Endothelial cell of umbilical vein (primary cell): ENCODE measurements at regions not wholly inside any gene's neighbourhood (a gene's known extent, or its start where the extent isn't known, plus 50 kb on each side); places are given as distances from the start of the nearest gene placed in this dataset.

Source experiments
- BruUV-seq: library from RNA; stranded (reverse); fragments of 400-500 nt; replicated peaks from 2 replicates; lab custom pipeline; 2021; lab: Mats Ljungman, UMichigan
- CTCF ChIA-PET: fragments of 300-600, 350-600 bp; sonication (Branson Sonifier 250); formaldehyde crosslinking; loops from one replicate; lab custom pipeline; 2021; ENCODE audit warnings: antibody characterized with exemption, inconsistent platforms; lab: Charles Lee
- POLR2A ChIA-PET: fragments of 300-600, 350-600 bp; sonication (Branson Sonifier 250); formaldehyde crosslinking; loops from one replicate; lab custom pipeline; 2021; ENCODE audit warnings: antibody characterized with exemption, inconsistent platforms; lab: Charles Lee
- DNase-seq: peaks from one replicate; pipeline ENCODE4 v3.0.0-alpha.2; 2011; ENCODE audit warnings: low read depth, low spot score
- FAIRE-seq: peaks from 2 replicates; lab custom pipeline; 2011; peaks lifted over from hg19 to GRCh38; lab: Jason Lieb, UNC
- H2AFZ ChIP-seq: 2 replicates; pipeline ENCODE4 v1.6.0; 2012; ENCODE audit warnings: low read depth, low read length, control low read depth, inconsistent platforms
- H3K27ac ChIP-seq: 2 replicates; pipeline ENCODE4 v1.5.1; 2011; ENCODE audit warnings: low read depth, mild to moderate bottlenecking, control low read depth, low read length, moderate library complexity; ENCODE audit not compliant: insufficient read depth
- H3K27me3 ChIP-seq, 2 experiments: 2 replicates each; pipeline versions ENCODE4 v1.6.0 to v1.6.1; 2011; ENCODE audit warnings: low read length in 2 of 2, mixed read lengths in 1 of 2; ENCODE audit not compliant: control insufficient read depth in 2 of 2, insufficient read depth in 2 of 2
- H3K36me3 ChIP-seq, 2 experiments: 2 replicates in 1 of 2; 3 replicates in 1 of 2; pipeline ENCODE4 v1.5.1; 2011; ENCODE audit warnings: low read length in 2 of 2, mild to moderate bottlenecking in 1 of 2, moderate library complexity in 1 of 2; ENCODE audit not compliant: control insufficient read depth in 2 of 2, insufficient read depth in 2 of 2; ENCODE audit errors: extremely low read depth in 1 of 2
- H3K4me1 ChIP-seq: 3 replicates; pipeline ENCODE4 v1.5.1; 2011; ENCODE audit warnings: mild to moderate bottlenecking, low read length; ENCODE audit not compliant: control insufficient read depth, insufficient read depth; ENCODE audit errors: extremely low read depth
- H3K4me2 ChIP-seq: 2 replicates; pipeline ENCODE4 v1.6.1; 2011; ENCODE audit warnings: low read length, control low read depth, mixed read lengths; ENCODE audit not compliant: insufficient read depth
- H3K4me3 ChIP-seq, 3 experiments: fragments of 200-600 bp in 1 of 3; sonication (generic), shearing (Covaris generic) in 1 of 3; replicated peaks in 1 of 3; 2 replicates each; pipeline ENCODE4 v1.5.1; 2011 to 2016; ENCODE audit warnings: control low read depth in 3 of 3, low read length in 3 of 3, mild to moderate bottlenecking in 2 of 3, inconsistent platforms in 1 of 3, low read depth in 1 of 3, moderate library complexity in 1 of 3; ENCODE audit not compliant: insufficient read depth in 1 of 3
- H3K79me2 ChIP-seq: 2 replicates; pipeline ENCODE4 v1.6.0; 2012; ENCODE audit warnings: low read length, inconsistent platforms; ENCODE audit not compliant: control insufficient read depth, insufficient read depth
- H3K9ac ChIP-seq: replicated peaks from 2 replicates; pipeline ENCODE3; 2011; ENCODE audit warnings: low read length, control low read depth; ENCODE audit not compliant: insufficient read depth; ENCODE audit errors: extremely low read depth
- H3K9me1 ChIP-seq: replicated peaks from 3 replicates; pipeline ENCODE4 v1.6.0; 2011; ENCODE audit warnings: mild to moderate bottlenecking, low read length; ENCODE audit not compliant: control insufficient read depth, insufficient read depth; ENCODE audit errors: extremely low read depth
- H3K9me3 ChIP-seq: replicated peaks from 2 replicates; pipeline ENCODE4 v1.5.1; 2012; ENCODE audit warnings: low read length, inconsistent platforms; ENCODE audit not compliant: control insufficient read depth, insufficient read depth
- H4K20me1 ChIP-seq: replicated peaks from 2 replicates; pipeline ENCODE3; 2011; ENCODE audit warnings: mild to moderate bottlenecking, low read length; ENCODE audit not compliant: control insufficient read depth, insufficient read depth; ENCODE audit errors: extremely low read depth
- EZH2 ChIP-seq: IDR thresholded peaks from 2 replicates; pipeline ENCODE4 v1.6.1; 2012; ENCODE audit warnings: borderline replicate concordance, low read depth, mild to moderate bottlenecking, moderate library complexity, low read length, inconsistent platforms; ENCODE audit not compliant: severe bottlenecking
- FOS ChIP-seq: IDR thresholded peaks from 2 replicates; pipeline ENCODE4 v1.6.1; 2011; ENCODE audit warnings: mild to moderate bottlenecking, low read length, moderate library complexity, borderline replicate concordance; ENCODE audit not compliant: insufficient read depth
- GATA2 ChIP-seq: IDR thresholded peaks from 2 replicates; pipeline ENCODE4 v1.7.0; 2011; ENCODE audit warnings: low read depth, mild to moderate bottlenecking, moderate library complexity, mixed read lengths, low read length; ENCODE audit not compliant: insufficient read length, insufficient read depth
- JUN ChIP-seq: IDR thresholded peaks from 2 replicates; pipeline ENCODE4 v1.6.1; 2011; ENCODE audit warnings: borderline replicate concordance, low read depth; ENCODE audit not compliant: insufficient read length, insufficient read depth
- MAX ChIP-seq: IDR thresholded peaks from 2 replicates; pipeline ENCODE4 v1.6.1; 2011; ENCODE audit not compliant: insufficient read depth, insufficient read length
- MYC ChIP-seq: IDR thresholded peaks from one replicate; pipeline ENCODE4 v1.6.1; 2011; ENCODE audit warnings: mild to moderate bottlenecking, low read depth, low read length
- POLR2A ChIP-seq: IDR thresholded peaks from 2 replicates; pipeline ENCODE4 v1.6.1; 2012; ENCODE audit warnings: low read depth, mild to moderate bottlenecking, control low read depth, low read length
- POLR2AphosphoS5 ChIP-seq: IDR thresholded peaks from 2 replicates; pipeline ENCODE4 v1.6.1; 2012; ENCODE audit warnings: low read depth, mild to moderate bottlenecking, control low read depth, low read length, moderate library complexity; ENCODE audit not compliant: insufficient read depth
- dilution Hi-C: fragments of 300-500 bp; cut with MboI; formaldehyde crosslinking; loops from one replicate; pipeline ENCODE4 v1.15.0; 2019; ENCODE audit warnings: low sequenced_read_pairs; ENCODE audit not compliant: extremely low pct_ligation_motif_present
- intact Hi-C: fragments of 100-400 bp; cut with micrococcal nuclease; formaldehyde crosslinking; loops from one replicate; pipeline ENCODE4 v1.10.0; 2022
- TF ChIP-seq, protein P1 (sequence below), 2 donors: IDR thresholded peaks; 1 replicate in 1 of 2; 2 replicates in 1 of 2; pipeline ENCODE4 v1.5.1; 2011; ENCODE audit warnings: low read length in 2 of 2, mild to moderate bottlenecking in 2 of 2, moderate library complexity in 2 of 2, control low read depth in 1 of 2, inconsistent platforms in 1 of 2, low read depth in 1 of 2; ENCODE audit not compliant: insufficient read depth in 1 of 2; ENCODE audit errors: extremely low read depth in 1 of 2

DNA sequence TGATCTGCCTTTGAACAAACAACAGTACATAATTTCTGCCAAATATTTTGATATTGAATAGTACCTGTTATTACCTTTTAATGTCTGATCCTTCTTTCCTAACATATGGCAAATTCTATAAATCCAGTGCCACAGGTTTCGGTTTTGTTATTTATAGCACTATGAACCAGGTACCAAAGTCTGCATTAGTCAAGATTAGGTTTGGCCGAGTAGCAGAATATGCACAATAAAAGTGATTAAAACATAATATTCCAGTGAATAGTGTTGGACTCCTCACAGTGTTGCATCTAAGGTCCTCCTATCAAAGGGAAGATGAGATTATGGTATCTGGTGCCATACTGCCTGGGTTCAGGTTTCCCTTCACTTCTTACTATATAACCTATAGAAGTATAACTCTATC is 599.0 kb downstream of the ZPLD1 start:
- Histone ChIP-seq H4K20me1 (no peaks in the 10 kb centered on the region), H3K27ac (no peak overlapping the region), H3K79me2 (no peaks in the 10 kb centered on the region), H3K4me3 (no peak overlapping the region), H3K27me3 (no peaks in the 10 kb centered on the region), H3K9me3 (no peaks in the 10 kb centered on the region), H3K9ac (no peak overlapping the region), H3K9me1 (no peaks in the 10 kb centered on the region), H3K36me3 (no peaks in the 10 kb centered on the region), H3K4me1 (no peaks in the 10 kb centered on the region), H3K4me2 (no peak overlapping the region), H2AFZ (no peak overlapping the region)
- DNase-seq = no peak
- ChIA-PET CTCF (no interaction called here), POLR2A (no interaction called here)
- dilution Hi-C loops = no loop called here
- FAIRE-seq = no peak
- TF ChIP-seq FOS (no peak), GATA2 (no peak), MYC (no peak), POLR2AphosphoS5 (no peak), EZH2 (no peak), JUN (no peak), MAX (no peak), POLR2A (no peak)
- TF ChIP-seq, protein P1, sequence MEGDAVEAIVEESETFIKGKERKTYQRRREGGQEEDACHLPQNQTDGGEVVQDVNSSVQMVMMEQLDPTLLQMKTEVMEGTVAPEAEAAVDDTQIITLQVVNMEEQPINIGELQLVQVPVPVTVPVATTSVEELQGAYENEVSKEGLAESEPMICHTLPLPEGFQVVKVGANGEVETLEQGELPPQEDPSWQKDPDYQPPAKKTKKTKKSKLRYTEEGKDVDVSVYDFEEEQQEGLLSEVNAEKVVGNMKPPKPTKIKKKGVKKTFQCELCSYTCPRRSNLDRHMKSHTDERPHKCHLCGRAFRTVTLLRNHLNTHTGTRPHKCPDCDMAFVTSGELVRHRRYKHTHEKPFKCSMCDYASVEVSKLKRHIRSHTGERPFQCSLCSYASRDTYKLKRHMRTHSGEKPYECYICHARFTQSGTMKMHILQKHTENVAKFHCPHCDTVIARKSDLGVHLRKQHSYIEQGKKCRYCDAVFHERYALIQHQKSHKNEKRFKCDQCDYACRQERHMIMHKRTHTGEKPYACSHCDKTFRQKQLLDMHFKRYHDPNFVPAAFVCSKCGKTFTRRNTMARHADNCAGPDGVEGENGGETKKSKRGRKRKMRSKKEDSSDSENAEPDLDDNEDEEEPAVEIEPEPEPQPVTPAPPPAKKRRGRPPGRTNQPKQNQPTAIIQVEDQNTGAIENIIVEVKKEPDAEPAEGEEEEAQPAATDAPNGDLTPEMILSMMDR (IDR thresholded peaks at IDR 0.05; ENCODE audit: extremely low read depth in 1 of 2, insufficient read depth in 1 of 2, low read depth in 1 of 2, low read length in 2 of 2) = no peak
- intact Hi-C loops = no loop called here
- no TSS peak for BruUV-seq
